ENCODE measurements at regions not wholly inside any gene's neighbourhood (a gene's known extent, or its start where the extent isn't known, plus 50 kb on each side); places are given as distances from the start of the nearest gene placed in this dataset.
A peak's percentile ranks its signal among the peaks of the same experiment; 100 is the strongest.

DNA sequence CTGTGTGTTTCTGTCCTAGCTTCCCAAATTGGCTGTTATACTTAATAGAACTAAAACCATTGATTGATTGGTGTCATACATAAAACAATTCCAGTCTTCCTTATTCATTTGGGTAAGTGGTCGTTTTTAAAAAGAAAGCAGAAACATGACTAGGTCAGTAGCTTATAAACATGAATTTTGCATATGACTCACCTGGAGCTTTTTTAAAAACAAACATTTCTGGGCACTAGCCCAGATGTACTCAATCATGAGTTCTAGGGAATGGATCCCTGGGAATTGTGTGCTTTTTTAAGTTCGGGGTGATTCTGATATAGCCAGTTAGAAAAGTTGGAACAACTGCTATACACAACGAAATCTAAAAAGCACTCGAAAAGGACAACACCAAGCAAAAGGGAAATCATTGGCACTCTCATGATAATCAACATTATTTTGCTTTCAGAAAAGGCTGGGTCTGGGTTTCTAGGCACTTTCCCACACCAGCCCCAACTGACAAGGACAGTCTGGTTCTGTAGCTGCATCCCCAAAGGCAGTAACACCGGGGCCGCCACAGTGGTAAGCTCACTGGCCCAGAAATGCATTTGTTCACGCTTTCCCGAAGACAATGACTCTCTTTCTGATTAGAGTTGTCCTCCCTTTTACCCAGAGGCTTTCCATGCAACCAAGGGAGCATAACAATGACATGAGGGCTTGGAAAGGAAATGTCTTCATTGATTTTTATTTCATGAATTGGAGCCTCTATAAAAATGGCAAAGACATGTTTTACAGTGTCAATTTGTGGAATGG lies 664.9 kb upstream of the WWC1 start:
- peak; percentile 11 for DNase-seq (ENCODE audit: low read depth)

DNA sequence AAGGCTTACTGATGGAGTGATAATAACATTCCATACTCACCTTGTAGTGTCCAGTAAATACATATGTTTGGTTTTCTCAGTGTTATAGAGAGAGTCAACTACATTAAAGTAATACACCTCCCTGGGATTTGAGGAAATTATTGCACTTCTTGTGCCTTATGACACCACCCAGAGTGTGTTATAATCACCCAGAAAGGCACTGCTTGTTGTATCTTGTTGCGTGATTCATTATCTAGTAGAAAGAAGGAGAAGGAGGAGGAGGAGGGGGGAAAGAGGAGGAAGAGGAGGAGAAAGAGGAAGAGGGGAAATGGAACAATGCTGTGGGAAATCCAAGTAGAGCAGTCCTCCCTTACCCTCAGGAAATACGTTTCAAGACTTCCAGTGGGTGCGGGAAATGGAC lies 661.8 kb upstream of the WWC1 start:
- DNase-seq (ENCODE audit: low read depth), result no peak

DNA sequence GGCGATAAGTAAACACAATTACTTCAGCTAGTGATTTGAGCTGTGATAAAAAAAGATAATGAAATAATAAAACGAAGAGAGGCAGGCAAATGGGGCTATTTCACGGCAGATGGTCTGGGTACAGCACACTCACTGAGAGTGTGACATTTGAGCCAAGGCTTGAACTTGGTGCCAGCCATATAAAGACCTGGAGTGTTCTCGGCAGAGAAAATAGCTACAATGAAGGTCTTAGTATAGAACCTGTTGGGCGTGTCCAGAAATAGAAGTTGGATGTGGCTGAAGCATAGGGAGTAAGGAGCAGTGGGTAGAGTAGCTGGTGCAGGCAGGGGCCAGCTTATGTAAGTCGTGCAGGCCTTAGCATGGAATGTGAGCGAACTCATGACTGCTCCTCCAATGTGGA lies 660.3 kb upstream of the WWC1 start:
- DNase-seq (ENCODE audit: low read depth), result no peak

DNA sequence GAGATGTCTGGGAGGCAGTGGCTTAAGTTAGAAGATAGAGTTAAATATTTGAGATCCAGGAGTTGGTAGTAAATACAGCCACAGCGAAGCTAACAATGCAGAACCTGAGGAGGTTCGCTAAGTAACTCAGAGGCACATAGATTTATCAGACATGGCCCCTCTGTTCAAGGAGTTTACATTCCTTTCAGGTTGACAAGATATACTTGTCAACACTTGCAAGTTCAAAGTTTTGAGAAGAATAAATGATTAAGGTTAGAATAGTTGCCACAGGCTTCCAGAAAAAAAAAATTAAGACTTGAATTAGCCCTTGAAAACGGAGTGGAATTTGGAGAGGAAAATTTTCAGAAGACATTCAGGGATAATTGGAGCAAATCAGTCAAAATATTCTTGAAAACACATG lies 658.3 kb upstream of the WWC1 start:
- no peak for DNase-seq (ENCODE audit: low read depth)

DNA sequence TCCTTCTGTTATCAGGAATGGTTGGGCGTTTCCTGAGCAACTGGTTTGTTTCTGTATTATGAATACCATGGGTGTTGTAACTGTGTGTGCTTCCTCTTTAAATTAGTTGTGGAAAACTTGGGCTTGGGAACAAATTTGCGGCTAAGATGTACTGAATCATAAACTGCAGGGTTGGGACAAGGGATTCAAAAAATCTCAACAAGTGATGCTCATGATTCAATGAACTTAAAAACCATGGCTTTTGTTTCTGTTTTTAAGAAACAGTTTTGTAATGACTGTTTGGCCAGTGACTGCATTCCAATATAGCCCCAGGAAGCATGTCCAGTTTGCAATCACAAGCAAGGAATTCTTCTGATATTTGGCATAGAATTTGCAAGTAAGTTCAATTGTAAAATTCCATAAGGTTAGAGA lies 657.5 kb upstream of the WWC1 start:
- peak; percentile 76 for DNase-seq (ENCODE audit: low read depth)

DNA sequence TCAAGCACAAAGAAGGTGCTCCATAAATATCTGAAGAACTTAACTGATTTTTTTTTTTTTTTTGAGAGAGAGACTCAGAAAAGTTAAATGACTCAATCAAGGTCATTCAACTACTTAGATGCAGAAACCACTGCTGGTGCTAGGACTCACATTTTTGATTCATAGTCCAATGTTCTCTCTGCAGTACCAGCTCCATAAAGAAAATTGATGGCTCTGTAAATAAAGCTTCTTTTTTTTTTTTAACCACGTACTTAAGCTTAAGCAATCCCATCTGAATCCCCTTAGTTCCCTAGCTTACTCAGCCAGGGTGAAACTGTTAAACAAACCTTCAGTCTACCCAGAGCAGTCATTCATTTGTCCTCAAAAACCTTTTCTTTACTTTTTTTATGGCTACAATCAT lies 657.0 kb upstream of the WWC1 start:
- peak; percentile 26 for DNase-seq (ENCODE audit: low read depth)

DNA sequence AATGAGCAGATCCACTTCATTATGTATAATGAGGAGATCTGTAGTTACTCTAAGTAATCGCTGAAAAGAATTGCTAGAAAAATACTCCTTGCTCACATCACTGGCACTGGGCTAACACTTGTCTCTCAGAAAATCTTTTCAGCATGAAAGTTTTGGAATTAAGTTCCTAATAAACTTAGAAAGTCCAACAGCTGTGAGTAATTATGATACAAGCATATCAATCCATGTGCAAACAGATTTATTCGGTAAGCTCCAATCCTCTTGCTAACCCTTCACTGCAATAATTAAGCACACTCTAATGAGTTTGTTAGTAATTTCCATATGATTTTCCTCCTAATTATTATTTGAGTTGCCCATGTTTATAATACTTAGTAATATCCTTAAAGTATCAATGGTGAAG lies 652.6 kb upstream of the WWC1 start:
- DNase-seq (ENCODE audit: low read depth), result no peak

DNA sequence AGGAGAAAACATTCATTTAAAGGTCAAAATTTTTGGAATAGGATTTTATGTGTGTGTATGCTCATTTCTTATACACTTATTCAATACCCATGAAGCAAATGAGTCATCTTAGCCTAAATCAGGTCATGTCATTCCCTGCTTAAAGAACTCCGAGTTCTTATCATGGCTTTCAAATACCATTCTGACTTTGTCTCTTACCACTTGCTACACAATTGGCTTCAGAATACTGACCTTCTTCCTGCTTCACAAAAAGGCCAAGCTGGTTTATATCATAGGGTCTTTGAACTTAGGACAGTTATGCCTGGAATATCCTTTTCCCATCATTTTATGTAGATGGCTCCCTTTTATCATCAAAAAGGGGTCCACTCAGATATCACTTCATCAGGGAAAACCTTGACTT lies 652.2 kb upstream of the WWC1 start:
- peak; percentile 33 for DNase-seq (ENCODE audit: low read depth)

DNA sequence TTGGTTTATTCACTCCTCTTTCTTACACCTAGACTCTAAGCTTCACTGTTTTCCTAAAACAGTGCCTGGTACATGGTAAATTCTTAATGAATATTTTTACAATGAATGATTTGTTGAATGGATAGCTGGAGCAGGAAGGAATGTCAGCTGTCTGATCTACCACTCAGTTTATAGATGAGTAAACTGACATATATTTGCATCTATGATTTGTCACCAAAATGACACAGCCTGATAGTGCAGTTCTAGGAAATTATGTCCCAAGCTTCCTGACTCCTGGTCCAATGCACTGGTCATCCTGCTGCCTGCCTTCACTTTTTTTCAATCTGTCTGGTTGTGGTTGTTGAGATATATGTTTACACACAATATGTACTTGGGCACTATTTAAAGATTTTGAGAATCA lies 651.7 kb upstream of the WWC1 start:
- peak; percentile 26 for DNase-seq (ENCODE audit: low read depth)

DNA sequence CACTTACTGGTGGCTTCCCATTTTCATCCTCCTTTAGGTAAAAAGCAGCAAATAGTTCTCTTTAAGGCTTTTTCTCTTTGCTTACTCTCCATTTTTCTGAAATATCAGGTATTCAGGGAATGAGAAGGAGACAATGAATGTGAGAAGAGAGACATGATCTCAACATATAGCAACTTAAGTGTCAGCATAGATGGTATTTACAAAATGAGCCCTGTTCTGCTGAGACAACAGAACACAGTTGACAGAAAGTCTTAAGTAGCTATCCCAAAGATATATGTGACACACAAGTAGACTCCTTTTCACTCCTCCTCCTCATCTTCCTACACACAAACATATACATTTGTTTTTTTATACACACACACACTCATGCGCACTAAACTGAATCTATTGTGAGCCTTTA lies 649.3 kb upstream of the WWC1 start:
- no peak for DNase-seq (ENCODE audit: low read depth)

DNA sequence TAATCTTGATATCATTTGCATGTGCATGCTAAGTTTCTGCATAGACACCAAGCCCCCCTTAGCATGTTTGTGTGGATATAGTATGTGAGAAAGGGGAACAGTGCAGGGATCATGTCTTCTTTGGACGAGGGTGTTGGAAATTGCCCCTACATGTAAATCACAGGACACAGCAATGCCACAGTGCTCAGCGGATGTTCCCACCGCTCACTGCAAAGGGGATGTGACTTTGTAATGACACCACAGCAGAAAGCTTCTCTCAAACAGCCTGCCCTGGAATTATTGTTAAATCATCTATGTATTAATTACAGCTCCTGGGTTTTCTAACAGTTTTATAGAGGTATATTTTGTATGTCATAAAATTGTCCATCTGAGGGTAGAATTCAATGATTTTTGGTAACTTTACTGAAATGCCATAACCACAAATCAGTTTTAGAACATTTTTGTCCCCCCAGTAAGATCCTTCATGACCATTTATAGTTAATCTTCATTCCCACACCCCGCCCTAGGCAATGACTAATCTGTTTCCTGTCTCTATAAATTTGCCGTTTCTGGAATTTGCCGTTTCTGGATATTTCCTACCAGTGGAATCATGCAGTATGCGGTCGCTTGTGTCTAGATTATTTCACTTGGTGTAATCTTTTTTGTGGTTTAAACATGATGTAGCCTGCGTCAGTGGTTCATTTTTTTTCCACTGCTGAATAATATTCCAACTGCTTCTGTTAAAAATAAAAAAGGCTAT lies 648.5 kb upstream of the WWC1 start:
- peak; percentile 93 for DNase-seq (ENCODE audit: low read depth)

DNA sequence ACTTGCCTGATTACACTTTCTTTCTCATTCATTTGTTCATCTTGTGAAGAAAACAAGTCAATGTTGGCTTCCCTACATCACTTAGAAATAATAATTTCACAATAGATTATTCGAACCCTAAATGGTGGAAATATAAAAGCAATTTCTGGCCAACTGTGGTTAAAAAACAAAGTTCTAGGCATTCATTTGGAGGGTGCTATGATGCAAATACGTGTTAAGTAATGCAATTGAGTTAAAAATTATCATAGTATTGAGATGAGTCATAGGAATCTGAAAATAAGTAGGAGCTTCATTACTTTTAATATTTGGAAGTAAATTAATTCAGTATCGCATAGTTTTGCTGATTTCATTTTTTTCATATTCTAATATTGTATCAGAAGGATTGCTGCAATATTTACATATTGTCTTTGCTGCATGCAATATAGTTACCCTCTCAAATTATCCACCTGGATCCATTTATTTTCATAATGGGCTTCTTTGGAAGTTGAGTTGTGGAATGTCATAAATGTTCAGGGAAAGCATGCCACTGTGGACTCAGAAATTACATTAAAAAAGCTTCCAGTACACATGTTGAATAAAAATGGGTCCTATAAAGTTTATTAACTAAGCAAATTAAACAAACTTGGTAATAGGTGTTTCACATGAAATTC lies 647.7 kb upstream of the WWC1 start:
- no peak for DNase-seq (ENCODE audit: low read depth)

DNA sequence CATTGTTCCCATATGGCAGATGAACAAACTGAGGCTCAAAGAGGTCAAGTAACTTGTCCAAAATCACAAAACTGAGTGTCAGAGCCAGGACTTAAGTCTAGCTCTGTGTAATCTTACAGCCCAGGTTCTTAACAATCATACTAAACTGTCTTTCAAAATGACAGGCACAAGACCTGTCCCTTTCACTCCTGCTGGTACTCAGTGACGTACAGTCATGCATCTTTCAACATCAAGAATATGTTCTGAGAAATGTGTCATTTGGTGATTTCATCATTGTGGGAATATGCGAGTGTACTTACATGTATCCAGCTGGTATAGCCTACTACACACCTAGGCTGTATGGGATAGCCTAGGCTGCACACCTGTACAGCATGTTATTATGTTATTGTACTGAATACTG lies 646.8 kb upstream of the WWC1 start:
- DNase-seq (ENCODE audit: low read depth), result peak; percentile 8

DNA sequence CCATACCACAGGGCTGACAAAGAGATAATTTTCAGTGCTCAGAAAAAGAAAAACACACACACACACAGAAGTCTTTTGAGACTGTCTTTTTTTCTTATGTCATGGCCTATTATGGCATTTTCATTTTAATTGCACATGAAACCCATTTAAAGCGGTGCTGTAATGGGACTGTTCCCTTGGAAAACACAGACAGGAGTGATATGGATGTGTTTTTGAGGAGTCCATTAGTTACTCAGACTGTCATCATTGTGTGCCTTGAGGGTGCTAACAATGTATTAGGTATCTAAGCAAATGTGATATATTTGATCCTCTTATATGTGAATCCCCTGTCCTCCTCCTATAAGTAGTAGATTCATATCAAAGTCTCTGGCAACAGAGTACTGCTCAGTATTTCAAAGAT lies 642.0 kb upstream of the WWC1 start:
- no peak for DNase-seq (ENCODE audit: low read depth)

DNA sequence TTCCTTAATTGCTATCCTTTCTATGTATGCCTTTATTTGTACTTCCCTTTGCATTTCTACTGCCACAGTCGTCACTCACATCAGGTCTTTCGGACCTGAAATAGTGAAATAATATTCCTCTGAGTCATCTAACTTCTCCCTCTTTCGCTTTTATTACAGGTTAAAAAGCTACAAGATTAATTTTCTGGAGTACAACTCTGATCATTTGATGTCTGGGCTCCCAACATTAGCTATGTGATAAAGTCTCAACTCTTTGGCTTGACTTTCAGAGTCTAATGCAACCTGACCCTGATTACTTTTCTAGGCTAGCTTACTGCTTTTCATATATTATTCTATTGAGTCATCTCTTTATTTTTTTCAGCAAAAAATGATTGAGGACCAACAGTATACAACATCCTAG lies 638.8 kb upstream of the WWC1 start:
- peak; percentile 13 for DNase-seq (ENCODE audit: low read depth)

DNA sequence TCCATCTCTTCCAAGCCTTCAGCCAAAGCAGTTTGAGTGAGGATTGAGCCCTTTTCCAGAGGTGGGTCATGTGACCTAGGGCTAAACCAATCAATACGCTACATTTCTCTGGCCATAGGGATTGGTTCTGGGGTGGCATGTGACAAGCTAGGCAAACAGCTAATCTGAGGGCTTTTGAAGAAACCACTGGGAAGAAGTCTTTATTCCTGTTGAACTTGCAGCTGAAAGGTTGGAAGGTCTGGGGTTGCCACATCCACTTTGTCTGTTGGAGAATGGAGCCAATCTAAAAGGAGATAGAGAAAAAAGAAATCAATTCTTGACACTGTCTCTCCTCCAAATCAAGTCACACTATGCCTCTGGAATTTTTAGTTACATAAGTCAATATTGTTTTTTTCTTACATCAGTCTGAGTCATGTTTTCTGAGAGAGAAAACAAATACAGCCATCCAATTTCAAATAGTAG lies 637.8 kb upstream of the WWC1 start:
- DNase-seq (ENCODE audit: low read depth), result no peak

DNA sequence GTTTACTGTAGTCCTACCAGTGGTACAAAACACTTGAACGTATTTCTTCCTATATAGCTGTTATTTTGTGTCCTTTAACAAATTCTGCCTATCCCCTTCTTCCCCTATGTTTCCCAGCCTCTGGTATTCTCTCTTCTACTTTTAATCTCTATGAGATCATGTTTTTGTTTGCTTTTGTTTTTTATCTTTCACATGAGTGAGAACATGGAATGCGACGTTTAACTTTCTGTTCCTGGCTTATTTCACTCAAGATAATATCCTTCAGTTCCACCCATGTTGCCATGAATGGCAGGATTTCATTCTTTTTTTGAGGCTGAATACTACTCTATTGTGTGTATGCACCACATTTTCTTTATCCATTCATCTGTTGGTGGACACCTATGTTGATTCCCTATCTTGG lies 634.4 kb upstream of the WWC1 start:
- DNase-seq (ENCODE audit: low read depth), result no peak

DNA sequence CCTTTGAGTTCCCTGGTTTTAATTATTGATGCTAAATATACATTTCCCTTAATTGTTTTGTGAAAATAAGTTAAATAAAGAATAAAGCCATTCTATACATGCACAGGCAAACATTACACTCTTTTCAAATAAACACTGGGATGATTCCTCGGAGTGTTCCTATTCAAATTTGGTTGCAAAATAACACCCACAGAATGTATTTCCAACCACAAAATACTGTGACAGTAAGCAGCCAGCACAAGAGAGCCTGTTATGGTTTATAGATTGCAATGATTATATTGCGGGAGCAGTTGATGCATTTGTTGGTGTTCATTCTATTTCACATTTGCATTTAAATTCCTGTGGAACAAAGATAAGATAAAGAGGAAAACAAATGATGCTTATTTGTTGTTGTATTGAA lies 632.6 kb upstream of the WWC1 start:
- no peak for DNase-seq (ENCODE audit: low read depth)

DNA sequence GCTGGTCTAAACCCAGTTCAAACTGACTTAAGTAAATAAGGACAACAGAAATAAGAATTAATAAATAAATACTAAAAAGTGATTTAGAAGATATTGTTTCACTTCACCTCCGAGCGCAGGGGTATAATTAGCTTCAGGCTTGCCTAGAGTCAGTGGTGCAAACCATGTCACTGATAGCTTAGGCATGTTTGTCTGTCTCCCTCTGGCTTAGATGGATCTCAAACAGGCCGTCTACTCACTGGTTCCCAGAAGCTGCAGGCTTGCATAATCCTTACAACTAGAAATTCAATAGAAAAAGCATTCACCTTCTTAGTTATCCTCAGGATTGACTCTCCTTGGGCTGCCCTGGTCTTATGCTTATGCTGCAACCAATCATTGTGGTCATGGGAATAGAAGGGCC lies 629.8 kb upstream of the WWC1 start:
- no peak for DNase-seq (ENCODE audit: low read depth)

DNA sequence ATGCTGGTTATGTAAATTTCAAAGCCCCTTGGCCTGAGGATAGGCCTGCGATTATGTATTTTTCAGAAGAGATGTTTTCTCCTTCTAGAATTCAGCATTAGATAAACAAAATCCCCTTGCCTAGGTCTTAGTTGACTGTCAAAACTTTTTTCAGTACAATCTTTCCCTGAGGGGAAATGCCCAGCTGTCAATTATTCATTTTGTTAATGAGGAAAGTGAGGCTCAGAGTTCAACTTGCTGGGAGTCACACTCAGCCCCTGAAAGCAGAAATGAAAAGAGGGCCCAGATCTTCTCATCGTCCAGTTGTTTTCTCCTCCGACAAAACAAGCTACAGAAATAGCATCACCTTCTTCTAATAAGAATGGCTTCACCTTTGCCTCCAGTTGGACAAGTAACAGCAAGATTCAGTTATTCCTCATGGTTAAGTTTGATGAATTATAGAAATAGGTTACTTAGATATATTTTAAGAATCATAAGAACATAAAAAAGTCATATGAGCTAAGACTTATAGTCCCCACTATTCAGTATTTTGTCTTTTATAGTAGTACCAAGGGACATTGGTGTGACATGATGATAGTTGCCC lies 627.1 kb upstream of the WWC1 start:
- DNase-seq (ENCODE audit: low read depth), result no peak

DNA sequence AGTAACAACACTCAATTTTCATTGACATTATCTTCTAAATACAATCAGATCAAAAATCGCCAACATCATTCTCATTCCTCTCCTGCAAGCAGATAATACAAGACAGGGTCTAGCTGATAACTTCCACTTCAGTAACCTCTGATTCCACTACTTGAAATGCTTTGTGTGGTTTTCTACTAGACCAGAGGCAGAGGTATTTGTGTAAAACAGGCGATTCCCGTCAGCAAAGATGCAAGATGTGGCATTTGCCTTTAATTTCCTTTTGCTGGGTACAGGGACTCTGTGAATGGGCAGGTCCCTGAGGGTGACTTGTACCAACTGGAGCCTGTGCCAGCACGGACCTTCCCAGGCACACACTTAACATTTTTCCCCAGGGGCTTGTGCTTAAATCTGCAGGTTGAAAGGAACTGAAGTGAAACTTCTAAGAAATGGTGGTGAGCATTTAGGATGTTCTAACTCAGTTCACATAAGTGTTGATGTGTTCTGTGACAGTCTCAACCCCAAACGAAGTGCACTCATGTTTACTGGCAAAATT lies 625.5 kb upstream of the WWC1 start:
- DNase-seq (ENCODE audit: low read depth), result peak; percentile 24

DNA sequence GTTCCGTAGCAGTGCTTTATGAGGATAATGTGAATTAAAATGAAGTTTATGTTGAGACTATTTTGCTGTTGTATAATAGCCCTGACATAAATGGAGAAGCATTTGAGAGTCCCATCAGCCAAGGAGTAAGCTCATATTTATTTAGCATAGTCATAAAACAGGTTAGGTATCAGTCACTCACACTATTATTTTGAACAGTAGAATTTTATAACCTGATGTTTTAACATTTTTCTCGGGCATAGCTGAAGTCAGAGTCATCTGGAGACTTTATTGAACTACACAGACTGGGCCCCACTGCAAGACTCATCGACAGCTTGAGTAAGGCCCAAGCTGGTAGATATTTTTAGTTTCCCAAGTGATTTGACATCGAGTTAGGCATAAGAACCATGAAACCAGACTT lies 620.3 kb upstream of the WWC1 start:
- no peak for DNase-seq (ENCODE audit: low read depth)

All from RPMI7951 (cell line).